GM12891 (cell line): ENCODE measurements at regions not wholly inside any gene's neighbourhood (a gene's known extent, or its start where the extent isn't known, plus 50 kb on each side); places are given as distances from the start of the nearest gene placed in this dataset.

Experiments used
- POLR2A ChIP-seq: IDR thresholded peaks from 2 replicates; pipeline ENCODE4 v1.6.1; 2011; ENCODE audit warnings: low read depth, low read length, control low read depth
- POLR2AphosphoS5 ChIP-seq: IDR thresholded peaks from 2 replicates; pipeline ENCODE4 v1.6.1; 2011; ENCODE audit warnings: low read depth, low read length, control low read depth
- SPI1 ChIP-seq: IDR thresholded peaks from 2 replicates; pipeline ENCODE4 v1.6.1; 2011; ENCODE audit warnings: low read depth, low read length, control low read depth
- TAF1 ChIP-seq: IDR thresholded peaks from 2 replicates; pipeline ENCODE4 v1.6.1; 2011; ENCODE audit warnings: low read depth, low read length, control low read depth

GRCh38 chr7:116426428-116427156 lies 72.9 kb upstream of the CAV2 start:
- no peak for TF ChIP-seq TAF1
- TF ChIP-seq POLR2A, result no peak
- no peak for TF ChIP-seq SPI1
- no peak for TF ChIP-seq POLR2AphosphoS5
